ENCODE measurements at regions not wholly inside any gene's neighbourhood (a gene's known extent, or its start where the extent isn't known, plus 50 kb on each side); places are given as distances from the start of the nearest gene placed in this dataset.
"Not testable (repeated sequence)": the region's sequence is repeated elsewhere in the genome, so short reads cannot be mapped to it uniquely, and the experiment has no call there.

- not testable (repeated sequence) for DNase-seq; H3K4me3 Mint-ChIP-seq; H3K9me3 Mint-ChIP-seq; H3K36me3 Mint-ChIP-seq (ENCODE audit: insufficient read depth); H3K27me3 Mint-ChIP-seq (ENCODE audit: low read depth); H3K4me1 Mint-ChIP-seq (ENCODE audit: low read depth); ATAC-seq
Measured at GRCh38 chr3:162708942-162709706, 1212.5 kb downstream of the OTOL1 start.

- Mint-ChIP-seq H3K4me1 (ENCODE audit: low read depth) (no peaks in the 10 kb centered on the region), H3K27me3 (ENCODE audit: low read depth) (no peaks in the 10 kb centered on the region), H3K9me3 (peaks cover 3% of the 10 kb centered on the region), H3K36me3 (ENCODE audit: insufficient read depth) (no peaks in the 10 kb centered on the region), H3K4me3 (no peak overlapping the region)
- ATAC-seq: no peak
- DNase-seq: no peak
Measured at GRCh38 chr3:162710332-162711112, 1213.9 kb downstream of the OTOL1 start.

- ATAC-seq; H3K36me3 Mint-ChIP-seq (ENCODE audit: insufficient read depth); H3K9me3 Mint-ChIP-seq; DNase-seq; H3K4me1 Mint-ChIP-seq (ENCODE audit: low read depth); H3K27me3 Mint-ChIP-seq (ENCODE audit: low read depth); H3K4me3 Mint-ChIP-seq: not testable (repeated sequence)
Measured at GRCh38 chr3:162717074-162717473, 1220.5 kb downstream of the OTOL1 start.

GRCh38 chr3:162718697-162719096, 1222.1 kb downstream of the OTOL1 start:
- no peak overlapping the region for H3K4me3 Mint-ChIP-seq
- ATAC-seq (no peak), DNase-seq (no peak)
- H3K36me3 Mint-ChIP-seq (ENCODE audit: insufficient read depth): no peaks in the 10 kb centered on the region
- no peaks in the 10 kb centered on the region for H3K27me3 Mint-ChIP-seq (ENCODE audit: low read depth)
- no peaks in the 10 kb centered on the region for H3K4me1 Mint-ChIP-seq (ENCODE audit: low read depth)
- no peaks in the 10 kb centered on the region for H3K9me3 Mint-ChIP-seq

- Mint-ChIP-seq H3K4me3 (no peak overlapping the region), H3K9me3 (no peaks in the 10 kb centered on the region), H3K36me3 (ENCODE audit: insufficient read depth) (no peaks in the 10 kb centered on the region), H3K27me3 (ENCODE audit: low read depth) (no peaks in the 10 kb centered on the region), H3K4me1 (ENCODE audit: low read depth) (no peaks in the 10 kb centered on the region)
- no peak for ATAC-seq
- DNase-seq: no peak
Measured at GRCh38 chr3:162719684-162720341, 1223.2 kb downstream of the OTOL1 start.

- H3K9me3 Mint-ChIP-seq: no peaks in the 10 kb centered on the region
- no peak for ATAC-seq
- no peaks in the 10 kb centered on the region for H3K27me3 Mint-ChIP-seq (ENCODE audit: low read depth)
- H3K4me3 Mint-ChIP-seq: no peak overlapping the region
- no peak for DNase-seq
- H3K4me1 Mint-ChIP-seq (ENCODE audit: low read depth): no peaks in the 10 kb centered on the region
- H3K36me3 Mint-ChIP-seq (ENCODE audit: insufficient read depth): no peaks in the 10 kb centered on the region
Measured at GRCh38 chr3:162721736-162722135, 1225.1 kb downstream of the OTOL1 start.

- no peaks in the 10 kb centered on the region for H3K36me3 Mint-ChIP-seq (ENCODE audit: insufficient read depth)
- ATAC-seq (no peak), DNase-seq (no peak)
- no peaks in the 10 kb centered on the region for H3K4me1 Mint-ChIP-seq (ENCODE audit: low read depth)
- no peaks in the 10 kb centered on the region for H3K27me3 Mint-ChIP-seq (ENCODE audit: low read depth)
- H3K4me3 Mint-ChIP-seq: no peak overlapping the region
- H3K9me3 Mint-ChIP-seq: no peaks in the 10 kb centered on the region
Measured at GRCh38 chr3:162722337-162722736, 1225.7 kb downstream of the OTOL1 start.

GRCh38 chr3:162722796-162723195, 1226.2 kb downstream of the OTOL1 start:
- H3K27me3 Mint-ChIP-seq (ENCODE audit: low read depth); H3K36me3 Mint-ChIP-seq (ENCODE audit: insufficient read depth); DNase-seq; H3K4me3 Mint-ChIP-seq; H3K4me1 Mint-ChIP-seq (ENCODE audit: low read depth); H3K9me3 Mint-ChIP-seq; ATAC-seq: not testable (repeated sequence)

- Mint-ChIP-seq H3K9me3 (peaks cover 3% of the 10 kb centered on the region), H3K27me3 (ENCODE audit: low read depth) (no peaks in the 10 kb centered on the region), H3K4me1 (ENCODE audit: low read depth) (no peaks in the 10 kb centered on the region), H3K36me3 (ENCODE audit: insufficient read depth) (no peaks in the 10 kb centered on the region), H3K4me3 (no peak overlapping the region)
- ATAC-seq (no peak), DNase-seq (no peak)
Measured at GRCh38 chr3:162729686-162730085, 1233.1 kb downstream of the OTOL1 start.

GRCh38 chr3:162731961-162732360, 1235.4 kb downstream of the OTOL1 start:
- not testable (repeated sequence) for H3K4me3 Mint-ChIP-seq; H3K27me3 Mint-ChIP-seq (ENCODE audit: low read depth); ATAC-seq; DNase-seq; H3K9me3 Mint-ChIP-seq; H3K4me1 Mint-ChIP-seq (ENCODE audit: low read depth); H3K36me3 Mint-ChIP-seq (ENCODE audit: insufficient read depth)

- DNase-seq (no peak), ATAC-seq (no peak)
- Mint-ChIP-seq H3K9me3 (peaks cover 3% of the 10 kb centered on the region), H3K4me3 (no peak overlapping the region), H3K36me3 (ENCODE audit: insufficient read depth) (no peaks in the 10 kb centered on the region), H3K4me1 (ENCODE audit: low read depth) (no peaks in the 10 kb centered on the region), H3K27me3 (ENCODE audit: low read depth) (no peaks in the 10 kb centered on the region)
Measured at GRCh38 chr3:162738784-162739183, 1242.2 kb downstream of the OTOL1 start.

GRCh38 chr3:162740941-162741596, 1244.5 kb downstream of the OTOL1 start:
- Mint-ChIP-seq H3K9me3 (peaks cover 3% of the 10 kb centered on the region), H3K4me3 (no peak overlapping the region)

GRCh38 chr3:162742159-162742717, 1245.6 kb downstream of the OTOL1 start:
- H3K4me3 Mint-ChIP-seq: no peak overlapping the region

More at GRCh38 chr3:162740941-162741596, 1244.5 kb downstream of the OTOL1 start:
- DNase-seq (no peak), ATAC-seq (no peak)
- H3K36me3 Mint-ChIP-seq (ENCODE audit: insufficient read depth): no peaks in the 10 kb centered on the region
- H3K27me3 Mint-ChIP-seq (ENCODE audit: low read depth): no peaks in the 10 kb centered on the region
- no peaks in the 10 kb centered on the region for H3K4me1 Mint-ChIP-seq (ENCODE audit: low read depth)

GRCh38 chr3:162743091-162743490, 1246.5 kb downstream of the OTOL1 start:
- Mint-ChIP-seq H3K9me3 (peaks cover 5% of the 10 kb centered on the region), H3K4me1 (ENCODE audit: low read depth) (no peaks in the 10 kb centered on the region), H3K27me3 (ENCODE audit: low read depth) (no peaks in the 10 kb centered on the region), H3K36me3 (ENCODE audit: insufficient read depth) (no peaks in the 10 kb centered on the region), H3K4me3 (no peak overlapping the region)
- no peak for DNase-seq
- ATAC-seq: no peak

More at GRCh38 chr3:162742159-162742717, 1245.6 kb downstream of the OTOL1 start:
- ATAC-seq (no peak), DNase-seq (no peak)
- H3K4me1 Mint-ChIP-seq (ENCODE audit: low read depth): no peaks in the 10 kb centered on the region
- no peaks in the 10 kb centered on the region for H3K36me3 Mint-ChIP-seq (ENCODE audit: insufficient read depth)
- H3K27me3 Mint-ChIP-seq (ENCODE audit: low read depth): no peaks in the 10 kb centered on the region
- H3K9me3 Mint-ChIP-seq: peaks cover 1% of the 10 kb centered on the region

Measured in activated T-cell treated with anti-CD3 and anti-CD28 coated beads, Interleukin-2, amount 50 U/mL, for 4 hours (primary cell).